Hepatocyte (in vitro differentiated cells): ENCODE measurements at regions not wholly inside any gene's neighbourhood (a gene's known extent, or its start where the extent isn't known, plus 50 kb on each side); places are given as distances from the start of the nearest gene placed in this dataset.

Source experiments
- DNase-seq: peaks from one replicate; pipeline ENCODE4 v3.0.0-alpha.2; 2016; ENCODE audit warnings: low spot score
- H2AFZ ChIP-seq: fragments of 200-600 bp; sonication (generic); 2 replicates; pipeline ENCODE4 v1.6.0; 2016; ENCODE audit warnings: antibody characterized with exemption, mild to moderate bottlenecking
- H3K27ac ChIP-seq: fragments of 200-600 bp; sonication (generic); 2 replicates; pipeline ENCODE4 v1.5.1; 2016; ENCODE audit warnings: mild to moderate bottlenecking
- H3K27me3 ChIP-seq: fragments of 200-600 bp; sonication (generic); 2 replicates; pipeline ENCODE4 v1.6.1; 2016
- H3K36me3 ChIP-seq: fragments of 200-600 bp; sonication (generic); replicated peaks from 2 replicates; pipeline ENCODE4 v1.5.1; 2016; ENCODE audit warnings: low read depth; ENCODE audit not compliant: insufficient read depth
- H3K4me1 ChIP-seq: fragments of 200-600 bp; sonication (generic); 2 replicates; pipeline ENCODE4 v1.5.1; 2016; ENCODE audit warnings: mild to moderate bottlenecking, moderate library complexity; ENCODE audit not compliant: insufficient read depth
- H3K4me2 ChIP-seq: fragments of 200-600 bp; sonication (generic); 2 replicates; pipeline ENCODE4 v1.6.0; 2016
- H3K4me3 ChIP-seq: fragments of 200-600 bp; sonication (generic); 2 replicates; pipeline ENCODE4 v1.5.1; 2016; ENCODE audit warnings: mild to moderate bottlenecking
- H3K79me2 ChIP-seq: fragments of 200-600 bp; sonication (generic); 2 replicates; pipeline ENCODE4 v1.6.0; 2017; ENCODE audit warnings: mild to moderate bottlenecking
- H3K9me2 ChIP-seq: fragments of 200-600 bp; sonication (generic); replicated peaks from 2 replicates; pipeline ENCODE4 v1.6.0; 2017; ENCODE audit warnings: mild to moderate bottlenecking; ENCODE audit not compliant: insufficient read depth
- H3K9me3 ChIP-seq: fragments of 200-600 bp; sonication (generic); 2 replicates; pipeline ENCODE4 v1.5.1; 2016; ENCODE audit warnings: low read depth, mild to moderate bottlenecking
- H4K20me1 ChIP-seq: fragments of 200-600 bp; sonication (generic); 2 replicates; pipeline ENCODE4 v1.6.0; 2016; ENCODE audit warnings: mild to moderate bottlenecking; ENCODE audit not compliant: insufficient read depth, poor library complexity, severe bottlenecking
- EZH2 ChIP-seq: fragments of 200-600 bp; sonication (generic); IDR thresholded peaks from 2 replicates; pipeline ENCODE4 v1.6.1; 2016; ENCODE audit warnings: antibody characterized with exemption, mild to moderate bottlenecking, borderline replicate concordance
- EZH2phosphoT487 ChIP-seq: fragments of 200-600 bp; sonication (generic); IDR thresholded peaks from one replicate; pipeline ENCODE4 v1.6.1; 2018; ENCODE audit warnings: antibody characterized with exemption, mild to moderate bottlenecking, low read depth, moderate library complexity; ENCODE audit not compliant: unreplicated experiment, severe bottlenecking
- WGBS: methylation state at CpG from one replicate; pipeline ENCODE4 v1.1.6; 2016; ENCODE audit warnings: low lambda C conversion rate; ENCODE audit errors: missing lambda C conversion rate; 5-methylcytosine and 5-hydroxymethylcytosine counted together
- TF ChIP-seq, protein P1 (sequence below): fragments of 200-600 bp; sonication (generic); IDR thresholded peaks from 2 replicates; pipeline ENCODE4 v1.5.1; 2016; ENCODE audit warnings: antibody characterized with exemption, mild to moderate bottlenecking; ENCODE audit not compliant: poor library complexity

GRCh38 chr17:77854759-77855745 lies 103.5 kb upstream of the TNRC6C start:
- no peaks in the 10 kb centered on the region for H3K79me2 ChIP-seq
- H3K9me3 ChIP-seq, result no peaks in the 10 kb centered on the region
- TF ChIP-seq, protein P1, sequence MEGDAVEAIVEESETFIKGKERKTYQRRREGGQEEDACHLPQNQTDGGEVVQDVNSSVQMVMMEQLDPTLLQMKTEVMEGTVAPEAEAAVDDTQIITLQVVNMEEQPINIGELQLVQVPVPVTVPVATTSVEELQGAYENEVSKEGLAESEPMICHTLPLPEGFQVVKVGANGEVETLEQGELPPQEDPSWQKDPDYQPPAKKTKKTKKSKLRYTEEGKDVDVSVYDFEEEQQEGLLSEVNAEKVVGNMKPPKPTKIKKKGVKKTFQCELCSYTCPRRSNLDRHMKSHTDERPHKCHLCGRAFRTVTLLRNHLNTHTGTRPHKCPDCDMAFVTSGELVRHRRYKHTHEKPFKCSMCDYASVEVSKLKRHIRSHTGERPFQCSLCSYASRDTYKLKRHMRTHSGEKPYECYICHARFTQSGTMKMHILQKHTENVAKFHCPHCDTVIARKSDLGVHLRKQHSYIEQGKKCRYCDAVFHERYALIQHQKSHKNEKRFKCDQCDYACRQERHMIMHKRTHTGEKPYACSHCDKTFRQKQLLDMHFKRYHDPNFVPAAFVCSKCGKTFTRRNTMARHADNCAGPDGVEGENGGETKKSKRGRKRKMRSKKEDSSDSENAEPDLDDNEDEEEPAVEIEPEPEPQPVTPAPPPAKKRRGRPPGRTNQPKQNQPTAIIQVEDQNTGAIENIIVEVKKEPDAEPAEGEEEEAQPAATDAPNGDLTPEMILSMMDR, result no peak
- TF ChIP-seq EZH2 (no peak), EZH2phosphoT487 (no peak)

GRCh38 chr17:77856551-77857305 lies 101.8 kb upstream of the TNRC6C start:
- Histone ChIP-seq H3K36me3 (no peaks in the 10 kb centered on the region), H3K4me2 (no peak overlapping the region), H2AFZ (no peak overlapping the region), H3K9me3 (no peaks in the 10 kb centered on the region), H3K79me2 (no peaks in the 10 kb centered on the region), H3K27ac (no peak overlapping the region), H3K4me3 (no peak overlapping the region), H4K20me1 (no peaks in the 10 kb centered on the region), H3K27me3 (no peaks in the 10 kb centered on the region), H3K9me2 (no peaks in the 10 kb centered on the region), H3K4me1 (no peaks in the 10 kb centered on the region)
- no peak for TF ChIP-seq EZH2
- no peak for TF ChIP-seq EZH2phosphoT487
- TF ChIP-seq, protein P1, result no peak
- DNase-seq, result no peak
- 87% methylated on average over 19 of the region's 20 CpGs for WGBS

More at GRCh38 chr17:77854759-77855745, 103.5 kb upstream of the TNRC6C start:
- Histone ChIP-seq H3K9me2 (no peaks in the 10 kb centered on the region), H4K20me1 (no peaks in the 10 kb centered on the region), H3K27ac (no peak overlapping the region), H3K4me3 (no peak overlapping the region), H2AFZ (no peak overlapping the region), H3K27me3 (no peaks in the 10 kb centered on the region), H3K4me1 (no peaks in the 10 kb centered on the region), H3K4me2 (no peak overlapping the region), H3K36me3 (no peaks in the 10 kb centered on the region)
- 84% methylated on average over 20 of the region's 20 CpGs for WGBS
- no peak for DNase-seq

- no peaks in the 10 kb centered on the region for H3K27me3 ChIP-seq
- no peak for DNase-seq
- no peak for TF ChIP-seq EZH2phosphoT487
- TF ChIP-seq, protein P1, result no peak
- TF ChIP-seq EZH2, result no peak
- no peak overlapping the region for H3K4me3 ChIP-seq
- H3K4me2 ChIP-seq, result no peak overlapping the region
- no peak overlapping the region for H3K27ac ChIP-seq
- no peaks in the 10 kb centered on the region for H3K4me1 ChIP-seq
- no peaks in the 10 kb centered on the region for H3K9me3 ChIP-seq
- 82% methylated on average over 3 of the region's 3 CpGs for WGBS
- no peaks in the 10 kb centered on the region for H3K79me2 ChIP-seq
- H3K9me2 ChIP-seq, result no peaks in the 10 kb centered on the region
- H2AFZ ChIP-seq, result no peak overlapping the region
- H3K36me3 ChIP-seq, result no peaks in the 10 kb centered on the region
- H4K20me1 ChIP-seq, result no peaks in the 10 kb centered on the region
Measured at GRCh38 chr17:77857306-77857555, 101.3 kb upstream of the TNRC6C start.
